Nucleus accumbens (tissue), 56 donors: ENCODE measurements at regions not wholly inside any gene's neighbourhood (a gene's known extent, or its start where the extent isn't known, plus 50 kb on each side); places are given as distances from the start of the nearest gene placed in this dataset.

Experiments
- DNase-seq, 56 donors: peaks; one replicate each; lab custom pipeline; 2025; lab: John Stamatoyannopoulos, UW

GRCh38 chr9:117490199-117490598 is 75.3 kb upstream of the ASTN2 start:
- DNase-seq = no peak

- DNase-seq = no peak
These were observed 73.8 kb upstream of the ASTN2 start for GRCh38 chr9:117488659-117489058.

GRCh38 chr9:117487555-117488175 is 72.8 kb upstream of the ASTN2 start:
- peak in 53 of 56 donors; percentile 23 to 89 (median 72) for DNase-seq

GRCh38 chr9:117486426-117486825 is 71.6 kb upstream of the ASTN2 start:
- DNase-seq = no peak

GRCh38 chr9:117485176-117485575 is 70.3 kb upstream of the ASTN2 start:
- peak in 1 of 56 donors; percentile 9 for DNase-seq

GRCh38 chr9:117480729-117481128 is 65.9 kb upstream of the ASTN2 start:
- no peak for DNase-seq

- no peak for DNase-seq
These were observed 65.4 kb upstream of the ASTN2 start for GRCh38 chr9:117480253-117480652.

GRCh38 chr9:117473293-117473692 is 58.4 kb upstream of the ASTN2 start:
- DNase-seq = no peak

GRCh38 chr9:117470902-117471301 is 56.0 kb upstream of the ASTN2 start:
- no peak for DNase-seq

GRCh38 chr9:117470455-117470854 is 55.6 kb upstream of the ASTN2 start:
- no peak for DNase-seq

- DNase-seq = no peak
These were observed 51.3 kb upstream of the ASTN2 start for GRCh38 chr9:117466111-117466510.

- DNase-seq = no peak
These were observed 50.8 kb upstream of the ASTN2 start for GRCh38 chr9:117465706-117466105.

- DNase-seq = peak; percentile 13 to 94 (median 86)
These were observed 50.2 kb upstream of the ASTN2 start for GRCh38 chr9:117464941-117465616.
